ENCODE measurements at regions not wholly inside any gene's neighbourhood (a gene's known extent, or its start where the extent isn't known, plus 50 kb on each side); places are given as distances from the start of the nearest gene placed in this dataset.

- DNase-seq (ENCODE audit: low read depth): no peak
These were observed 272.9 kb downstream of the IRS1 start for GRCh38 chr2:226526716-226527115.

- no peak for DNase-seq (ENCODE audit: low read depth)
These were observed 275.2 kb downstream of the IRS1 start for GRCh38 chr2:226524381-226524843.

- DNase-seq (ENCODE audit: low read depth): no peak
These were observed 278.9 kb downstream of the IRS1 start for GRCh38 chr2:226520723-226521122.

GRCh38 chr2:226515344-226516055 is 284.1 kb downstream of the IRS1 start:
- DNase-seq (ENCODE audit: low read depth): no peak

- no peak for DNase-seq (ENCODE audit: low read depth)
These were observed 284.7 kb downstream of the IRS1 start for GRCh38 chr2:226514895-226515294.

GRCh38 chr2:226511311-226511710 is 288.3 kb downstream of the IRS1 start:
- no peak for DNase-seq (ENCODE audit: low read depth)

GRCh38 chr2:226508683-226509082 is 290.9 kb downstream of the IRS1 start:
- DNase-seq (ENCODE audit: low read depth): no peak

GRCh38 chr2:226508005-226508404 is 291.6 kb downstream of the IRS1 start:
- DNase-seq (ENCODE audit: low read depth): no peak

GRCh38 chr2:226497146-226497909 is 302.3 kb downstream of the IRS1 start:
- DNase-seq (ENCODE audit: low read depth): no peak

GRCh38 chr2:226496273-226496550 is 303.4 kb downstream of the IRS1 start:
- DNase-seq (ENCODE audit: low read depth): no peak

- no peak for DNase-seq (ENCODE audit: low read depth)
These were observed 304.0 kb downstream of the IRS1 start for GRCh38 chr2:226495466-226496272.

GRCh38 chr2:226491112-226491511 is 308.5 kb downstream of the IRS1 start:
- no peak for DNase-seq (ENCODE audit: low read depth)

- no peak for DNase-seq (ENCODE audit: low read depth)
These were observed 309.7 kb downstream of the IRS1 start for GRCh38 chr2:226489775-226490541.

GRCh38 chr2:226488034-226488433 is 311.6 kb downstream of the IRS1 start:
- no peak for DNase-seq (ENCODE audit: low read depth)

GRCh38 chr2:226487573-226487972 is 312.0 kb downstream of the IRS1 start:
- no peak for DNase-seq (ENCODE audit: low read depth)

- no peak for DNase-seq (ENCODE audit: low read depth)
These were observed 315.6 kb downstream of the IRS1 start for GRCh38 chr2:226483745-226484619.

GRCh38 chr2:226483143-226483542 is 316.5 kb downstream of the IRS1 start:
- no peak for DNase-seq (ENCODE audit: low read depth)

GRCh38 chr2:226478109-226478809 is 321.4 kb downstream of the IRS1 start:
- no peak for DNase-seq (ENCODE audit: low read depth)

GRCh38 chr2:226477221-226478108 is 322.2 kb downstream of the IRS1 start:
- DNase-seq (ENCODE audit: low read depth): no peak

Data from activated T-cell treated with anti-CD3 and anti-CD28 coated beads for 48 hours (primary cell).